Activated naive CD4-positive, alpha-beta T cell treated with anti-CD3 and anti-CD28 coated beads, Interleukin-2, amount 10 ng/mL, durations not matched to agents 7 days and 5 days (primary cell): ENCODE measurements at regions not wholly inside any gene's neighbourhood (a gene's known extent, or its start where the extent isn't known, plus 50 kb on each side); places are given as distances from the start of the nearest gene placed in this dataset.

Source experiments
- CTCF ChIA-PET: fragments of 350-600 bp; sonication (Branson Sonifier 250); formaldehyde crosslinking; loops from one replicate; lab custom pipeline; 2021; ENCODE audit warnings: antibody characterized with exemption; lab: Charles Lee
- DNase-seq: peaks from one replicate; pipeline ENCODE4 v3.0.0-alpha.2; 2020
- H3K27ac Mint-ChIP-seq: one replicate; pipeline ENCODE4 v1.8.0; 2021; ENCODE audit warnings: mild to moderate bottlenecking, moderate library complexity, mixed read lengths
- H3K27me3 Mint-ChIP-seq: one replicate; pipeline ENCODE4 v1.8.0; 2021; ENCODE audit warnings: mild to moderate bottlenecking, mixed read lengths
- H3K36me3 Mint-ChIP-seq: one replicate; pipeline ENCODE4 v1.8.0; 2021; ENCODE audit warnings: mixed read lengths
- H3K4me1 Mint-ChIP-seq: one replicate; pipeline ENCODE4 v1.8.0; 2021; ENCODE audit warnings: mixed read lengths
- H3K4me3 Mint-ChIP-seq: one replicate; pipeline ENCODE4 v1.8.0; 2021; ENCODE audit warnings: mild to moderate bottlenecking, moderate library complexity, mixed read lengths
- H3K9me3 Mint-ChIP-seq: one replicate; pipeline ENCODE4 v1.8.0; 2021; ENCODE audit warnings: mixed read lengths

GRCh38 chr12:127262615-127263014 is 1004.4 kb upstream of the TMEM132C start:
- no peak for DNase-seq
- Mint-ChIP-seq H3K36me3 (no peaks in the 10 kb centered on the region), H3K4me1 (no peaks in the 10 kb centered on the region), H3K27me3 (no peaks in the 10 kb centered on the region), H3K4me3 (no peak overlapping the region), H3K27ac (no peak overlapping the region), H3K9me3 (no peaks in the 10 kb centered on the region)
- CTCF ChIA-PET: no interaction called here

- DNase-seq: no peak
- H3K4me3 Mint-ChIP-seq: no peak overlapping the region
- no peaks in the 10 kb centered on the region for H3K9me3 Mint-ChIP-seq
- CTCF ChIA-PET: no interaction called here
- no peak overlapping the region for H3K27ac Mint-ChIP-seq
- no peaks in the 10 kb centered on the region for H3K36me3 Mint-ChIP-seq
- H3K27me3 Mint-ChIP-seq: no peaks in the 10 kb centered on the region
- H3K4me1 Mint-ChIP-seq: no peaks in the 10 kb centered on the region
Observed at GRCh38 chr12:127263621-127264020, 1003.3 kb upstream of the TMEM132C start.

- CTCF ChIA-PET: interaction anchor here (1.2 kb wide), 1 partner anchor 13 kb away, joined by 3 read pairs; no protein-coding TSS in a partner anchor
- H3K27me3 Mint-ChIP-seq: no peaks in the 10 kb centered on the region
- no peaks in the 10 kb centered on the region for H3K36me3 Mint-ChIP-seq
- H3K27ac Mint-ChIP-seq: no peak overlapping the region
- DNase-seq: no peak
- no peak overlapping the region for H3K4me3 Mint-ChIP-seq
- H3K4me1 Mint-ChIP-seq: no peaks in the 10 kb centered on the region
- H3K9me3 Mint-ChIP-seq: no peaks in the 10 kb centered on the region
Observed at GRCh38 chr12:127267128-127267527, 999.8 kb upstream of the TMEM132C start.

- Mint-ChIP-seq H3K36me3 (no peaks in the 10 kb centered on the region), H3K9me3 (no peaks in the 10 kb centered on the region), H3K27ac (no peak overlapping the region), H3K27me3 (no peaks in the 10 kb centered on the region), H3K4me3 (no peak overlapping the region), H3K4me1 (no peaks in the 10 kb centered on the region)
- CTCF ChIA-PET: no interaction called here
- no peak for DNase-seq
Observed at GRCh38 chr12:127268213-127268612, 998.8 kb upstream of the TMEM132C start.

GRCh38 chr12:127268706-127269425 is 998.1 kb upstream of the TMEM132C start:
- no peaks in the 10 kb centered on the region for H3K36me3 Mint-ChIP-seq

GRCh38 chr12:127270193-127270592 is 996.8 kb upstream of the TMEM132C start:
- Mint-ChIP-seq H3K4me1 (no peaks in the 10 kb centered on the region), H3K27me3 (no peaks in the 10 kb centered on the region), H3K4me3 (no peak overlapping the region), H3K9me3 (no peaks in the 10 kb centered on the region), H3K27ac (no peak overlapping the region), H3K36me3 (no peaks in the 10 kb centered on the region)
- DNase-seq: no peak
- CTCF ChIA-PET: no interaction called here

More at GRCh38 chr12:127268706-127269425, 998.1 kb upstream of the TMEM132C start:
- H3K4me1 Mint-ChIP-seq: no peaks in the 10 kb centered on the region
- H3K27me3 Mint-ChIP-seq: no peaks in the 10 kb centered on the region
- H3K27ac Mint-ChIP-seq: no peak overlapping the region
- CTCF ChIA-PET: no interaction called here
- H3K4me3 Mint-ChIP-seq: no peak overlapping the region
- no peaks in the 10 kb centered on the region for H3K9me3 Mint-ChIP-seq
- no peak for DNase-seq

GRCh38 chr12:127271776-127272175 is 995.2 kb upstream of the TMEM132C start:
- no peak overlapping the region for H3K4me3 Mint-ChIP-seq
- H3K27me3 Mint-ChIP-seq: no peaks in the 10 kb centered on the region
- H3K4me1 Mint-ChIP-seq: no peaks in the 10 kb centered on the region
- CTCF ChIA-PET: interaction anchor here (1.2 kb wide), 1 partner anchor 9 kb away, joined by 3 read pairs; no protein-coding TSS in a partner anchor
- H3K9me3 Mint-ChIP-seq: no peaks in the 10 kb centered on the region
- no peak overlapping the region for H3K27ac Mint-ChIP-seq
- no peak for DNase-seq
- H3K36me3 Mint-ChIP-seq: no peaks in the 10 kb centered on the region

- Mint-ChIP-seq H3K36me3 (no peaks in the 10 kb centered on the region), H3K4me3 (no peak overlapping the region), H3K4me1 (no peaks in the 10 kb centered on the region), H3K27ac (no peak overlapping the region), H3K27me3 (no peaks in the 10 kb centered on the region), H3K9me3 (no peaks in the 10 kb centered on the region)
- CTCF ChIA-PET: no interaction called here
- no peak for DNase-seq
Observed at GRCh38 chr12:127272864-127273263, 994.1 kb upstream of the TMEM132C start.

GRCh38 chr12:127273626-127274025 is 993.3 kb upstream of the TMEM132C start:
- Mint-ChIP-seq H3K4me3 (no peak overlapping the region), H3K27me3 (no peaks in the 10 kb centered on the region), H3K4me1 (no peaks in the 10 kb centered on the region), H3K36me3 (no peaks in the 10 kb centered on the region), H3K9me3 (no peaks in the 10 kb centered on the region), H3K27ac (no peak overlapping the region)
- CTCF ChIA-PET: no interaction called here
- no peak for DNase-seq

- Mint-ChIP-seq H3K27ac (no peak overlapping the region), H3K4me3 (no peak overlapping the region), H3K27me3 (no peaks in the 10 kb centered on the region), H3K9me3 (no peaks in the 10 kb centered on the region), H3K36me3 (no peaks in the 10 kb centered on the region), H3K4me1 (no peaks in the 10 kb centered on the region)
- CTCF ChIA-PET: no interaction called here
- no peak for DNase-seq
Observed at GRCh38 chr12:127275416-127275815, 991.6 kb upstream of the TMEM132C start.

- Mint-ChIP-seq H3K27ac (no peak overlapping the region), H3K4me3 (no peak overlapping the region), H3K36me3 (no peaks in the 10 kb centered on the region), H3K9me3 (no peaks in the 10 kb centered on the region), H3K27me3 (peaks cover 11% of the 10 kb centered on the region), H3K4me1 (no peaks in the 10 kb centered on the region)
- CTCF ChIA-PET: interaction anchor here (1.4 kb wide), 1 partner anchor 103 kb away, joined by 4 read pairs; no protein-coding TSS in a partner anchor
- DNase-seq: no peak
Observed at GRCh38 chr12:127277882-127278281, 989.1 kb upstream of the TMEM132C start.

GRCh38 chr12:127278351-127278750 is 988.6 kb upstream of the TMEM132C start:
- H3K27me3 Mint-ChIP-seq: peaks cover 11% of the 10 kb centered on the region
- H3K4me3 Mint-ChIP-seq: no peak overlapping the region
- no peaks in the 10 kb centered on the region for H3K36me3 Mint-ChIP-seq
- CTCF ChIA-PET: interaction anchor here (1.4 to 4.3 kb wide), 3 partner anchors 103 to 399 kb away, joined by 4 to 20 read pairs (median 6); no protein-coding TSS in a partner anchor
- no peak overlapping the region for H3K27ac Mint-ChIP-seq
- H3K4me1 Mint-ChIP-seq: no peaks in the 10 kb centered on the region
- no peaks in the 10 kb centered on the region for H3K9me3 Mint-ChIP-seq
- DNase-seq: no peak

- CTCF ChIA-PET: interaction anchor here (0.8 to 4.3 kb wide), 12 partner anchors 10 to 397 kb away, joined by 3 to 20 read pairs (median 4); no protein-coding TSS in a partner anchor
- Mint-ChIP-seq H3K36me3 (no peaks in the 10 kb centered on the region), H3K4me3 (no peak overlapping the region), H3K27me3 (peaks cover 11% of the 10 kb centered on the region), H3K27ac (peak overlapping the region; percentile 69), H3K4me1 (no peaks in the 10 kb centered on the region), H3K9me3 (no peaks in the 10 kb centered on the region)
- peak; percentile 77 for DNase-seq
Observed at GRCh38 chr12:127280393-127281275, 986.3 kb upstream of the TMEM132C start.

- Mint-ChIP-seq H3K4me1 (no peaks in the 10 kb centered on the region), H3K4me3 (no peak overlapping the region), H3K27me3 (peaks cover 11% of the 10 kb centered on the region), H3K27ac (no peak overlapping the region), H3K36me3 (no peaks in the 10 kb centered on the region), H3K9me3 (no peaks in the 10 kb centered on the region)
- CTCF ChIA-PET: interaction anchor here (0.6 to 4.3 kb wide), 7 partner anchors 10 to 395 kb away, joined by 3 to 20 read pairs (median 3); no protein-coding TSS in a partner anchor
- DNase-seq: no peak
Observed at GRCh38 chr12:127282786-127283565, 984.0 kb upstream of the TMEM132C start.
